ENCODE measurements at regions not wholly inside any gene's neighbourhood (a gene's known extent, or its start where the extent isn't known, plus 50 kb on each side); places are given as distances from the start of the nearest gene placed in this dataset.

DNA sequence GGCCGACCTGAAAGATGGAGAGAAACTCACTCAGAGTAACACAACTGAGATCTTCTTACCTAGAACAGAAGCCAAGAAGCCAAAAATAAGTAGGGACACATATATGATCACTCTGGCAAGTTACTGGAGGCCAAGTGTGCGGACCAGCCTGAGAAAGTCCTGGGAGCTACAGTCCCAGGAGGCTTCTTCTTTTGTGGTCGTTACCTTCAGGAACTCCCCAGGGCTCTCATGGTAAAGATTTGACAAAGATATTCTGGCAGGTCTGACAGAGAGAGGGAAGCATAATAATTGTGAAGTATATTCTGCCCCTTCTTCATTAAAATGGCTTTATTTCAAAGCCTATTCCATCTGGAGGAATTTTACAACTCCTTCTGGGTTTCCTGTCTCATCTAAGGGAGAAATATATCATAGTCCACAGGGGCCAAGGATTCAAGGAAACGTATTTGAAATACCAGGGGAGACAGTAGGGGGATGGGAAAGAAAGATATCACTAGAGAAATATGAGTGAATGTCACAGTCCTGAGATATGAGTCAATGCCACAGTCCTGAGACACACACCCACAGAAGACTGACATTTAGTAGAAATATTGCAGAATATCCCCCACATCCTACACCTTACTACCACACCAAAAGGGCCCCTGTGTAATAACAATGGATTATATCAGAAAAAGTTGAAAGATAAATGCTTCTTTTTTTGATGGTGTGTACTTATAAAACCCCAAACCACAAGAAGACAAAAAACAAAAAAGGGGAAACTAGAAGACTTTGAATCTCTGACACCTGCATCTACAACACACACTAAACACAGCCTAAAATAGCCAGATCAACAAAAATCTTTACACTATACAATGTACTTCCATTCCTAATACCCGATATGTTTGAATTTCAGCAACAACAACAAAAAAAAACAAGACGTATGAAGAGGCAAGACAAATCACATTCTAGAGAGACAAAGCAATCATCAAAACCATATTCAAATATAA is 594.2 kb upstream of the NRG3 start:
- Histone ChIP-seq H3K27ac (ENCODE audit: low read length) (no peak overlapping the region), H3K4me1 (ENCODE audit: low read length) (no peaks in the 10 kb centered on the region), H3K9me3 (ENCODE audit: low read length) (peaks cover 10% of the 10 kb centered on the region), H3K9ac (ENCODE audit: low read length) (no peak overlapping the region), H3K27me3 (ENCODE audit: low read length) (no peaks in the 10 kb centered on the region), H3K4me2 (ENCODE audit: low read depth, low read length, poor library complexity, severe bottlenecking) (no peak overlapping the region), H3K36me3 (ENCODE audit: insufficient read depth, low read length) (no peaks in the 10 kb centered on the region), H2AFZ (ENCODE audit: low read length) (no peak overlapping the region), H3K79me2 (ENCODE audit: low read length) (no peaks in the 10 kb centered on the region), H3K9me2 (replicated peaks; ENCODE audit: insufficient read depth, low read length) (no peaks in the 10 kb centered on the region), H3K4me3 (ENCODE audit: low read length) (no peak overlapping the region), H4K20me1 (ENCODE audit: insufficient read depth, low read depth, low read length) (no peaks in the 10 kb centered on the region)
- DNase-seq, result no peak

GRCh38 chr10:81288544-81288943 is 586.5 kb upstream of the NRG3 start:
- no peak overlapping the region for H3K9ac ChIP-seq (ENCODE audit: low read length)
- no peak overlapping the region for H2AFZ ChIP-seq (ENCODE audit: low read length)
- no peak overlapping the region for H3K4me2 ChIP-seq (ENCODE audit: low read depth, low read length, poor library complexity, severe bottlenecking)
- no peak for DNase-seq
- H3K27ac ChIP-seq (ENCODE audit: low read length), result no peak overlapping the region
- H4K20me1 ChIP-seq (ENCODE audit: insufficient read depth, low read depth, low read length), result no peaks in the 10 kb centered on the region
- H3K27me3 ChIP-seq (ENCODE audit: low read length), result no peaks in the 10 kb centered on the region
- H3K4me3 ChIP-seq (ENCODE audit: low read length), result no peak overlapping the region
- H3K4me1 ChIP-seq (ENCODE audit: low read length), result no peaks in the 10 kb centered on the region
- no peaks in the 10 kb centered on the region for H3K79me2 ChIP-seq (ENCODE audit: low read length)
- no peaks in the 10 kb centered on the region for H3K9me2 ChIP-seq (replicated peaks; ENCODE audit: insufficient read depth, low read length)
- H3K9me3 ChIP-seq (ENCODE audit: low read length), result peaks cover 33% of the 10 kb centered on the region
- H3K36me3 ChIP-seq (ENCODE audit: insufficient read depth, low read length), result no peaks in the 10 kb centered on the region

GRCh38 chr10:81297292-81297691 is 577.7 kb upstream of the NRG3 start:
- Histone ChIP-seq H3K36me3 (ENCODE audit: insufficient read depth, low read length) (no peaks in the 10 kb centered on the region), H3K4me1 (ENCODE audit: low read length) (no peaks in the 10 kb centered on the region), H4K20me1 (ENCODE audit: insufficient read depth, low read depth, low read length) (no peaks in the 10 kb centered on the region), H3K9me3 (ENCODE audit: low read length) (peaks cover 19% of the 10 kb centered on the region), H3K9me2 (replicated peaks; ENCODE audit: insufficient read depth, low read length) (no peaks in the 10 kb centered on the region; the same call in 1 of the 2 replicates), H3K9ac (ENCODE audit: low read length) (no peak overlapping the region), H3K27me3 (ENCODE audit: low read length) (no peaks in the 10 kb centered on the region), H3K27ac (ENCODE audit: low read length) (no peak overlapping the region), H3K79me2 (ENCODE audit: low read length) (no peaks in the 10 kb centered on the region), H2AFZ (ENCODE audit: low read length) (no peak overlapping the region), H3K4me2 (ENCODE audit: low read depth, low read length, poor library complexity, severe bottlenecking) (no peak overlapping the region), H3K4me3 (ENCODE audit: low read length) (no peak overlapping the region)
- no peak for DNase-seq

DNA sequence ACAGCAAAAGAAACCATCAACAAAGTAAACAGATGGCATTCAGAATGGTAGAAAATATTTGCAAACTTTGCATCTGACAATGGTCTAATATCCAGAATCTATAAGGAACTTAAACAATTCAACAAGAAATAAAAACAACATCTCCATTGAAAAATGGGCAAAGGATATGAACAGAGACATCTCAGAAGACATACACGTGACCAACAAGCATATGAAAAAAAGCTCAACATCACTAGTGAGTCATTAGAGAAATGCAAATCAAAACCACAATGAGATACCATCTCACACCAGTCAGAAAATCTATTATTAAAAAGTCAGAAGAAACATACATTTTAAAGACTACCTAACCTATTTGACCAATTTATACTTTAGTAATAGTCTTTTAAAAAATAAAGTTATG is 571.3 kb upstream of the NRG3 start:
- H3K9me2 ChIP-seq (replicated peaks; ENCODE audit: insufficient read depth, low read length), result no peaks in the 10 kb centered on the region; the same call in 1 of the 2 replicates

GRCh38 chr10:81306971-81307782 is 567.8 kb upstream of the NRG3 start:
- H3K4me3 ChIP-seq (ENCODE audit: low read length), result no peak overlapping the region
- H3K27ac ChIP-seq (ENCODE audit: low read length), result no peak overlapping the region
- no peaks in the 10 kb centered on the region for H3K36me3 ChIP-seq (ENCODE audit: insufficient read depth, low read length)
- no peaks in the 10 kb centered on the region for H4K20me1 ChIP-seq (ENCODE audit: insufficient read depth, low read depth, low read length)
- H3K4me2 ChIP-seq (ENCODE audit: low read depth, low read length, poor library complexity, severe bottlenecking), result no peak overlapping the region
- H3K9me2 ChIP-seq (replicated peaks; ENCODE audit: insufficient read depth, low read length), result no peaks in the 10 kb centered on the region
- H3K27me3 ChIP-seq (ENCODE audit: low read length), result no peaks in the 10 kb centered on the region
- DNase-seq, result no peak
- no peak overlapping the region for H3K9ac ChIP-seq (ENCODE audit: low read length)
- peaks cover 12% of the 10 kb centered on the region; the same call in 1 of the 2 replicates for H3K9me3 ChIP-seq (ENCODE audit: low read length)
- no peaks in the 10 kb centered on the region for H3K79me2 ChIP-seq (ENCODE audit: low read length)
- H2AFZ ChIP-seq (ENCODE audit: low read length), result no peak overlapping the region
- no peaks in the 10 kb centered on the region for H3K4me1 ChIP-seq (ENCODE audit: low read length)

More for the DNA sequence above, 571.3 kb upstream of the NRG3 start:
- Histone ChIP-seq H3K27me3 (ENCODE audit: low read length) (no peaks in the 10 kb centered on the region), H3K4me1 (ENCODE audit: low read length) (no peaks in the 10 kb centered on the region), H4K20me1 (ENCODE audit: insufficient read depth, low read depth, low read length) (no peaks in the 10 kb centered on the region), H3K9ac (ENCODE audit: low read length) (no peak overlapping the region), H3K36me3 (ENCODE audit: insufficient read depth, low read length) (no peaks in the 10 kb centered on the region), H3K9me3 (ENCODE audit: low read length) (peaks cover 13% of the 10 kb centered on the region), H3K27ac (ENCODE audit: low read length) (no peak overlapping the region), H2AFZ (ENCODE audit: low read length) (no peak overlapping the region), H3K4me2 (ENCODE audit: low read depth, low read length, poor library complexity, severe bottlenecking) (no peak overlapping the region), H3K4me3 (ENCODE audit: low read length) (no peak overlapping the region), H3K79me2 (ENCODE audit: low read length) (no peaks in the 10 kb centered on the region)
- no peak for DNase-seq

DNA sequence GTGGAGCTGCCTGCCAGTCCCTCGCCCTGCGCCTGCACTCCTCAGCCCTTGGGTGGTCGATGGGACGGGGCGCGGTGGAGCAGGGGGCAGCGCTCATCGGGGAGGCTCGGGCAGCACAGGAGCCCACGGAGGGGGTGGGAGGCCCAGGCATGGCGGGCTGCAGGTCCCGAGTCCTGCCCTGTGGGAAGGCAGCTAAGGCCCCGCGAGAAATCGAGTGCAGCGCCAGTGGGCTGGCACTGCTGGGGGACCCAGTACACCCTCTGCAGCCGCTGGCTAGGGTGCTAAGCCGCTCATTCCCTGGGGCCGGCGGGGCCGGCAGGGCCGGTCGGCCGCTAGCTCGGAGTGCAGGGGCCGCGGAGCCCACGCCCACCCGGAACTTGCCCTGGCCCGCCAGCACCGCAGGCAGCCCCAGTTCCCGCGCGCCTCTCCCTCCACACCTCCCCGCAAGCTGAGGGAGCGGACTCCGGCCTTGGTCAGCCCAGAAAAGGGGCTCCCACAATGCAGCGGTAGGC is 565.9 kb upstream of the NRG3 start:
- H3K9me3 ChIP-seq (ENCODE audit: low read length), result peaks cover 13% of the 10 kb centered on the region; the same call in 1 of the 2 replicates
- no peaks in the 10 kb centered on the region for H3K79me2 ChIP-seq (ENCODE audit: low read length)
- no peaks in the 10 kb centered on the region for H3K9me2 ChIP-seq (replicated peaks; ENCODE audit: insufficient read depth, low read length)
- H3K4me2 ChIP-seq (ENCODE audit: low read depth, low read length, poor library complexity, severe bottlenecking), result no peak overlapping the region
- H3K27ac ChIP-seq (ENCODE audit: low read length), result no peak overlapping the region
- H3K4me3 ChIP-seq (ENCODE audit: low read length), result no peak overlapping the region
- H3K4me1 ChIP-seq (ENCODE audit: low read length), result no peaks in the 10 kb centered on the region
- DNase-seq, result no peak
- no peaks in the 10 kb centered on the region for H3K36me3 ChIP-seq (ENCODE audit: insufficient read depth, low read length)
- H3K27me3 ChIP-seq (ENCODE audit: low read length), result no peaks in the 10 kb centered on the region
- H2AFZ ChIP-seq (ENCODE audit: low read length), result no peak overlapping the region
- no peak overlapping the region for H3K9ac ChIP-seq (ENCODE audit: low read length)
- H4K20me1 ChIP-seq (ENCODE audit: insufficient read depth, low read depth, low read length), result no peaks in the 10 kb centered on the region

GRCh38 chr10:81314471-81314870 is 560.5 kb upstream of the NRG3 start:
- Histone ChIP-seq H3K9me2 (replicated peaks; ENCODE audit: insufficient read depth, low read length) (no peaks in the 10 kb centered on the region), H3K9ac (ENCODE audit: low read length) (no peak overlapping the region), H3K27ac (ENCODE audit: low read length) (no peak overlapping the region), H3K27me3 (ENCODE audit: low read length) (no peaks in the 10 kb centered on the region), H3K4me2 (ENCODE audit: low read depth, low read length, poor library complexity, severe bottlenecking) (no peak overlapping the region), H3K36me3 (ENCODE audit: insufficient read depth, low read length) (no peaks in the 10 kb centered on the region), H3K9me3 (ENCODE audit: low read length) (peaks cover 23% of the 10 kb centered on the region), H3K4me1 (ENCODE audit: low read length) (no peaks in the 10 kb centered on the region), H3K4me3 (ENCODE audit: low read length) (no peak overlapping the region), H3K79me2 (ENCODE audit: low read length) (no peaks in the 10 kb centered on the region), H4K20me1 (ENCODE audit: insufficient read depth, low read depth, low read length) (no peaks in the 10 kb centered on the region), H2AFZ (ENCODE audit: low read length) (no peak overlapping the region)
- no peak for DNase-seq

GRCh38 chr10:81315026-81315425 is 560.0 kb upstream of the NRG3 start:
- Histone ChIP-seq H3K9me2 (replicated peaks; ENCODE audit: insufficient read depth, low read length) (no peaks in the 10 kb centered on the region), H3K79me2 (ENCODE audit: low read length) (no peaks in the 10 kb centered on the region), H2AFZ (ENCODE audit: low read length) (no peak overlapping the region), H3K27ac (ENCODE audit: low read length) (no peak overlapping the region), H3K4me3 (ENCODE audit: low read length) (no peak overlapping the region), H4K20me1 (ENCODE audit: insufficient read depth, low read depth, low read length) (no peaks in the 10 kb centered on the region), H3K4me2 (ENCODE audit: low read depth, low read length, poor library complexity, severe bottlenecking) (no peak overlapping the region), H3K27me3 (ENCODE audit: low read length) (no peaks in the 10 kb centered on the region), H3K9me3 (ENCODE audit: low read length) (peaks cover 25% of the 10 kb centered on the region), H3K9ac (ENCODE audit: low read length) (no peak overlapping the region), H3K4me1 (ENCODE audit: low read length) (no peaks in the 10 kb centered on the region), H3K36me3 (ENCODE audit: insufficient read depth, low read length) (no peaks in the 10 kb centered on the region)
- DNase-seq, result no peak
